Stimulated activated CD4-positive, alpha-beta T cell treated with anti-CD3 and anti-CD28 coated beads, Interleukin-2, amount 100 ng/mL, for 24 hours (primary cell): ENCODE measurements at regions not wholly inside any gene's neighbourhood (a gene's known extent, or its start where the extent isn't known, plus 50 kb on each side); places are given as distances from the start of the nearest gene placed in this dataset.
"Not testable (repeated sequence)": the region's sequence is repeated elsewhere in the genome, so short reads cannot be mapped to it uniquely, and the experiment has no call there.

ENCODE experiments used
- DNase-seq, 2 donors: peaks; one replicate each; pipeline ENCODE4 v3.0.0-alpha.2; 2020

- DNase-seq, result not testable (repeated sequence)
These were observed 218.5 kb upstream of the ATP6AP2 start for GRCh38 chrX:40362291-40362690.

- DNase-seq, result no peak
These were observed 220.2 kb upstream of the ATP6AP2 start for GRCh38 chrX:40360557-40360956.

GRCh38 chrX:40359593-40359992 is 221.2 kb upstream of the ATP6AP2 start:
- DNase-seq, result no peak

GRCh38 chrX:40358994-40359393 is 221.8 kb upstream of the ATP6AP2 start:
- no peak for DNase-seq

DNA sequence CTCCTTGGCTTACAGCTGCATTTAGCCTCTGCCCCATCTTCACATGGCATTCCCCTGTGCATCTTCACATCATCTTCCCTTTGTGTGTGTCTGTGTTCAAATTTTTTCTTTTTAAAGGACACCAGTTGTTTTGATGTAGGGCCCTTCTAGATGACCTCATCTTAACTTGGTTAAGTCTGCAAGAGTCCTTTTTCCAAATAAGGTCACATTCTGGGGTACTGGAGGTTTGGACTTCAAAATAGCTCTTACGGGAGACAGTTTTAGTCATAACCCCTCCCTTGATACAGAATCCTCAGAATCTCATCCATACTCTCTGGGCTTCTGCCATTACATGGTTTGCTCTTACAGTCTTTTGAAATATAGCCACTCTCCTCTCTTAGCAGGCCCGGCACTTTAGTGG is 231.5 kb upstream of the ATP6AP2 start:
- DNase-seq, result no peak

DNA sequence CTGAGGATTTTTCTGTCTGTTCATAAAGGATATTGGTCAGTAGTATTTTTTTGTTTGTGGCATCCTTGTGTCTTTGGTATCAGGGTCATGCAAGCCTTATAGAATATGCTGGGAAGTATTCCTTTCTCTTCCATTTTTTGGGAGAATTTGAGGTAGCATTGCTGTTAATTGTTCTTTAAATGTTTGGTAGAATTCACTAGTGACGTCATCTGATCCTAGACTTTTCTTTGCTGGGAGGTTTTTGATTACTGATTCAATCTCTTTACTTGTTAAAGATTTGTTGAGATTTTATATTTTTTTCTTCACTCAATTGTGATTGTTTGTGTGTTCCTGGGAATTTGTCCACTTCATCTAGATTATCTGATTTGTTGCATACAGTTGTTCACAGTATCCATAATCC is 234.4 kb upstream of the ATP6AP2 start:
- no peak for DNase-seq

DNA sequence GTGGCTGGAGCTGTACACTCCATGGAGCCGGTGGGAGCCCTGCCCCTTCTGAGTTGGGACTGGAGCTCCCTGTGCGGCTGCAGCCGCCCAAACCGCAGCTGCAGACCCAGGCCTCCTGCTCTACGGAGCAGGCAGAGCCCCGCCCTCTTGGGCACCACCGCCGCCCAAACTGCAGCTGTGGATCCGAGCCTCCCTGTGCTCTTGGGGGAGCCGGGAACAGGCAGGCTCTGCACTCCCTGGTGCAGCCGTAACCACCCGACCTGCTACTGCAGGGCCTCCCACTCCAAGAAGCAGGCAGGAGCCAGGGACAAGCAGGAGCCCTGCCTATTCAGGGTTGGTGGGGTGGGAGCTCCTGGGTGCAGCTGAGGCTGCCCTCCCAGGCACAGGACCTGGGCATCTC is 237.5 kb upstream of the ATP6AP2 start:
- DNase-seq, result no peak

DNA sequence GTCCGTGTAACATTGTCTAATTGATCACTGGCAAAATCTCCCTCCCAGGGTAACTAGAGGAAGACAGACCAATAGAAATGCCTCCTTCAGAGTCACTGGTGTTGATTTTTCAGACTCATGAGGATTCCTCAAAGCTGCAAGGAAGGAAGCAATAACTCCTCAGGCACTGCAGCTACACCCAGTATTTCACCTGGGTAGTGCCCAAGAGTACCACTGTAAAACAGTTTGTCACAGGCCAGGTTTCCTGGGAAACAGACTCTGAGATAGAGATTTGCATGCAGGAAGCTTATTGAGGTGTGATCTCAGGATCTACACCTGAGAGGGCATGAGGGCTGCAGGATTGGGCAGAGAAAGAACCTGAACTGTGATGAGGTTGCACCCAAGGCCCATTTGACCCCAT is 240.7 kb upstream of the ATP6AP2 start:
- no peak for DNase-seq

DNA sequence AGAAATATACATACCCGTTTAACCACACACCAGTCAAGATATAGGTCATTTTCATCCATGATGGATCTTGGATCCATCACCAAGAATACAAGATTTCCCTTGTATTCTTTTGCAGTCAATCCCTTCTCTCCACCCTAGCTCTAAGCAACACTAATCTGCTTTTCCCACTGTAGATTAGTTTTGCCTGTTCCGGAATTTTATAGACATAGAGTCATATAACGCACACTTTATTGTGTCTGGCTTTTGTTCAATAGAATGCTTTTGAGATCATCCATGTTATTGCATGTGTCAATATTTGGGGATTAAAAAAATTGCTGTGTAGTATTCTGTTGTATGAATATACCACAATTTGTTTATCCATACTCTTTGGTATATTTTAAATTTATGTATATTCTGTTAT is 235.6 kb upstream of the BCOR start:
- no peak for DNase-seq

DNA sequence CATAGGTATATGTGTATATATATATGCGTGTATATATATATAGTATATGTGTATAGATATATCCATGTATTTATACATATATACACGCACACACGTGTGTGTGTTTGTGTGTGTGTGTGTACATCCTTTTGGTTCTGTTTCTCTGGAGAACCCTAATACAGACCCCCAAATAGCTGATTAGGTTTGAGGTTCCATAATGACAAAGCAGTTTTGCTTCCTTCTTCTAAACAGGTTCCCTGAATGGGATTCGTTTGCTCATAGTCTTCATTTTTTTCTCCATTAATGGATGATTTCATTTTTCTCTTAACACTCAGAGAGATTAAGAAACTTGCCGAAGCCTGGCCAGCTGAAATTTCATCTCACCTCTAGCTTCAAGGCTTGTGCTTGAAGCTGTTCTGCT is 234.0 kb upstream of the BCOR start:
- DNase-seq, result no peak

DNA sequence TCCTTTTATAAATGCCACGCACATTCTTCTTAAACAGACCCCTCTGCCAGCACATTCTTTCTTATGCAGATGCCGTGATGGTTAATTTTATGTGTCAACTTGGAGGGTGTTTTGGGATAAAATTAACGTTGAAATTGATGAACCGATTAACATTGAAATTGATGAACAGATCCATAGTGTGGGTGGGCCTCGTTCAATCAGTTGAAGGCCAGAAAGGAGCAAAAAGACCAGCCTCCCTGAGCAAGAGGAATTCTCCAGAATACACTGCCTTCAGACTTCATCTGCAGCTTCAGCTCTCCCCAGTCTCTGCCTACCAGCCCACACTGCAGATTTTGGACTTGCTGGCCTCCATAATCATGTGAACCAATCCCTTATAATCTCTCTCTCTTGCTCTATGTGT is 233.6 kb upstream of the BCOR start:
- no peak for DNase-seq

GRCh38 chrX:40329616-40330015 is 231.9 kb upstream of the BCOR start:
- no peak for DNase-seq

GRCh38 chrX:40327085-40327484 is 229.3 kb upstream of the BCOR start:
- no peak for DNase-seq

DNA sequence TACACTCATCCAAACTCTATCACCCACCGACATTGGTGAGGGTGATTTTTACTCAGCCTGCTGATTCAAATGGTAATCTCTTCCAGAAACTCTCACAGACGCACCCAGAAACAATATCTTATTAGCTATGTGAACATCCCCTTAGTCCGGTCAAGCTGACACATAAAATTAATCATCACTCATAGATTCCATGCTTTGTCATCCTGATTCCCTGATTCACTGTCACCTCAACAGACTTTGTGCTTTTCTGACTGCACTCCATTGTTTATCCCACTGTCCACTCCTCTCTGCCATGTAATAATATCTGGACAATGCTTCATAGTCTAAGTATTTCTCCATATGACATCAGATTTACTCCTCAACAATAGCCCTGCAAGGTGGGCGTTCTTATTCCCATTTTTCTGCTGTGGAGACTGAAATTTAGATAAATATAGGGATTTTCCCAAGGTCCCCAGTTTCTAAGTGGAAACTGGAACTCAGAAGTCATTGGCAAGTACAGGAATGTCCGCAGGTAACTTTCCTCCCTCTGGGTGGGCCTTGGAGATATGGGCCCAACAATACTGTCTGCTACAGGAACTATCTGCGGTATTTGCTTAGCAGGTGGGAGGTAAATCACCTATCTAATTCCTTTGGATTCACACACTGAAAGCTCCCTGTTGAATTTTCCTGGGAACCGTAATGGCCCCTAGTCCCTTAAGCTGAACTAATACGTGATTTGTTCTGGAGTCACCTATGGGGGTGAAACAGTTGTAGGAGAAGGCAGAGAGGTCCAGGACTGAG is 228.6 kb upstream of the BCOR start:
- DNase-seq, result no peak

GRCh38 chrX:40325161-40325560 is 227.4 kb upstream of the BCOR start:
- DNase-seq, result no peak

DNA sequence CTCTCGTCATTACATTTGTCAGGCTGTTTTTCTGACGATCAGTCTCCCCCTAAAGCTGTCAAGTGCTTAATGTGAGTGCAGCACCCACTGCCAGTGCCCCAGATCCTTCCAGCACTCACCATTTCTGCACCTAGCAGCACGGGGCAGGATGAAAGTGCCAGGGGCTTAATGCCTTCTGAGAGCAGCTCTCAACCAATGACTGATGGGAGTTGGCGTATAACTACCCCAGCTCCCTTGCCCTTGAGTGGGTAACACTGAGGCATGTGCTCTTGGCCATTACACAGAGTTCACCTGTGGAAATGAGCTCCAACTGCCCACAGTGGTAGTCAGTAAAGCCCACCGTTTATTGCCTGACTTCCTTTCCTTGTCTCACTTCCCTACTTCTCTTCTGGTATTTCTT is 226.2 kb upstream of the BCOR start:
- no peak for DNase-seq

DNA sequence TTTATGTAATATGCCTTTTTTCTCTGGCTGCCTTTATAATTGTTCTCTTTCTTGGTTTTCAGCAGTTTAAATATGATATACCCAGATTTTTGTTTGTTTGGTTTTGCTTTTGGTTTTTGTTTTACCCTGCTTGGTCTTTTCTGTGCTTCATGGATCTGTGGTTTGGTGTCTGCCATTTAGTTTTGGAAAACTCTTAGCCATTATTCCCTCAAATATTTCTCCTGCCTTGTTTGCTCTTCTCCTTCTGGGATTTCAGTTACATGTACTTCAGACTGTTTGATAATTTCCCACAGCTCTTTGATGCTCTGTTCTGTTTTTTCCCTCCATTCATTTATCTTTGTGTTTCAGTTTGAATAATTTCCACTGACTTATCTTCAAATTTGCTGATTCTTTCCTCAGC is 223.1 kb upstream of the BCOR start:
- DNase-seq, result no peak

GRCh38 chrX:40318801-40319200 is 221.0 kb upstream of the BCOR start:
- no peak for DNase-seq

DNA sequence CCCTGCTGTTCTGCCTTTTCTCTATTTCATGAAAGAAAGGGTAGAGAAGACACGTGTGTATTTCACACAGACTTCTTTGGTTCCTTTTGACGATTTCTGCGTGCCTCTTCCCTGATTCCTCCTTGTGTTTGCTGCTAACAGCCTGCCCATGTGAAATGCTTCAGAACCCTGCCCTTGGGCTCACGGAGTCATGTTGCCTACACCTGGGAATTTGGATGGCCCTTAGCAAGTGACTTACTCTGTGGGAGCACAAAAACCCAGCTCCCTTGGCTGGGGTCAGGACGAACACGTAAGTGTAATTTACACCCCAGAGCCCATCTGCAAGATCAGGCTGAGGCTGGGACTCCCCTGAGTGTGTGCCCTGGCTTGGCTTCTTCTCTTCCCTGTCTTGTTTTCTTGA is 220.3 kb upstream of the BCOR start:
- no peak for DNase-seq

GRCh38 chrX:40316502-40316901 is 218.7 kb upstream of the BCOR start:
- DNase-seq, result no peak

DNA sequence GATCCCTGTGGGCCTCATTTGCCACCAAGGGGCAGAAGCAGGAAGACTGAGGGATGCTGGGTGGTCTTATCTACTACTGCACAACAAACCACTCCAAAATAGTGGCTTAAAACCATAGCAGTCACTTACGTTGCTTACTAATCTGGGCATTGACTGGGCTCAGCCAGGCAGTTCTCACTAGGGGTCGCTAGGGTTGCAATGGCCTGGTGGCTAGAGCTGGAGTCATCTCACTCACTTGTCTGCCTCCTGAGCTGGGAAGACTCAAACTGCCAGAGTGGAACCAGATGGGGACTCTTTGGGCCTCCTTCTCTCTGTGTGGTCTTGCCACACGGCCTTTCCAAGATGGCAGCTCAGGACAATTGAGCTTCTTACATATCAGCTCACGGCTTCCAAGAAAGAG is 216.3 kb upstream of the BCOR start:
- no peak for DNase-seq

DNA sequence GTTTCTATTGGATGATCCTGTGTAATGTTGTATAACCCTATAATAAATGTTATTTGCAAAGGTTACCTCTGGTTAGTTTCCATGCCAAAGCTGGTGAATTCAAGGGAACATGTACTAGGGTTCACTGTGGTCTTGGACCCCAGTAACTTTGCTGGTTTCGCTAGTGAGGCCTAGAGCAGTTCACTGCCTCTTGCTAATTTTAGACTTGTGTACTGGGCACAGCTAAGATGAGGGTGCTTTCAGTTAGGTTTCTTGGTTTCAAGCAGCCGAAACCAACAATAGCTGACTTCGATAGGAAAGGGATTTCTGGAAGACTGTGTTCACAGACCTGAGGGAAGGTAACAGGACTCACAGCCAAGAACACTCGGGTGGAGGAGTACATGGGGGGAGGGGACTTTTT is 215.5 kb upstream of the BCOR start:
- no peak for DNase-seq

- no peak for DNase-seq
These were observed 212.7 kb upstream of the BCOR start for GRCh38 chrX:40310447-40310846.

DNA sequence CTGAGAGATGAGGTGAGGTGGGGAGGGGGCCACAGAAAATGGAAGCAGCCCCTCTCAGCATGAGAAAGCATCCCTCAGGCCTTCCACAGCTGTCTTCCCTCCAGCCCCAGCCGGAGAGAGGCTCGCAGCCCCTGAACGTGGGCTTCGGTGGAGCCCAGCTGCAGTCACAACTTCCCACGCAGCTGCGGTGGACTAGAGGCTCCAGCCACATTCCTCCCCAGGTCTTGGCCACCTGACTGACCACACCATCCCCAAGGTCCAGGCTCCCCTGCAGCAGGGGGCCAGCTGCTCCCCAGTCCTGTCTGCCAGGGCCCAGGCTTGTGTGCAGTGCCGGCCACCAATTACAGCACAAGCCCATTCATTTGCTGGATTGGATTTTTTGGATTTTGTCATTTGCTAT is 212.3 kb upstream of the BCOR start:
- DNase-seq, result no peak

DNA sequence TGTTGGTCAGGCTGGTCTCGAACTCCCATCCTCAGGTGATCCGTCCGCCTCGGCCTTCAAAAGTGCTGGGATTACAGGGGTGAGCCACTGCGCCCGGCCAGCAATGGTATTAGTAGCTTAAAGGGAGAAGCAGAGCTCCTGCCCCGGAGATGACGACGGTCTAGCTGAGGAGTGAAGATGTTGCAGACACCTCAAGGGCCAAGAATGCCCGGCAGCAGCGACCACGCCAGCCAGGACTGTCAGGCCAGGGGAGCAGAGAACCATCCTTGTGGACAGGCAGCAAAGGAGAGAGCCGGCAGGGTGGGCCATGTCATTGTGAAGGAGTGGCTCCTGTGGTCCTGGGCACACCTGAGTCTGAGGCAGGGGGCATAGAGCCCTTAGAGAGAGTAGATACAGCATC is 210.1 kb upstream of the BCOR start:
- DNase-seq, result no peak

DNA sequence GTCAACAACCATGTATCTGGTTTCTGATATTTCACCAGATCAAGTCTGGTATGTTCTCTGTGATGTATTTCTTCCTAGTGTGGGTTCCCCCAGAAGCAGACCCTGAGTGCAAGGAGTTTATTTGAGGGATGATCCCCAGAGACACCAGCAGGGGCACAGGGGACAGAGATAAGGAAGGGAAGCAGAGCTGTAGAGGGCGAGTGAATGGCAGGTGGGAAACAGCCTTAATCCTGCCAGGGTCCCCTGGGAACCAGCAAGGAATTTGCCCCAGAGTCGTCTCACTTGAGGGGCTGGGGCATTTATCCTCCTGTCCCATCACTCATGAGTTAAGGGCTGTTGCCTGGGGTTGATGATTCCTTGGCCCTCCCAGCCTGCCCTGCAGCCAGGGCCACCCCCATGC is 206.4 kb upstream of the BCOR start:
- no peak for DNase-seq
